ENCODE measurements at regions not wholly inside any gene's neighbourhood (a gene's known extent, or its start where the extent isn't known, plus 50 kb on each side); places are given as distances from the start of the nearest gene placed in this dataset.

- no peak for DNase-seq (ENCODE audit: low spot score)
Observed at GRCh38 chr5:54676481-54677340, 159.2 kb downstream of the SNX18 start.

- DNase-seq (ENCODE audit: low spot score): no peak
Observed at GRCh38 chr5:54673523-54674225, 156.1 kb downstream of the SNX18 start.

GRCh38 chr5:54672871-54673270, 155.3 kb downstream of the SNX18 start:
- DNase-seq (ENCODE audit: low spot score): no peak

DNA sequence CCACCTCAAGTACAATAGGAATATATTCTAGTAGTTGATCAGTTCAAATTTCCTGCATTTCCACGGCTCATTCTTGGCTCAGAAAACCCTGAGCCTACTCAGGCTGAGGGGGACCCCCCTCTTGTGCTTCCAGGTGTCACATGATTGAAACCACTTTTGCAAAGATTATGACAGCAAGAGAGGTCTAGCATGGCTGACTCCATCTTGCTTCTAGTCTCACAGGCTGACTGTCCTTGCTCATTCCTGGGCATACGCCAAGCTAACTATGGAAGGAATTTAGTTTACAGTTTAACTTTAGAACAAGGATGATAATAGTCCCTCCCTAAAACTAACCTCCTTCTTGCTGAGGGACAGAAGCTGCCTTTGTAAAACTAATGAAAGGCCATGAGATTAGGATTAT, 154.1 kb downstream of the SNX18 start:
- no peak for DNase-seq (ENCODE audit: low spot score)

DNA sequence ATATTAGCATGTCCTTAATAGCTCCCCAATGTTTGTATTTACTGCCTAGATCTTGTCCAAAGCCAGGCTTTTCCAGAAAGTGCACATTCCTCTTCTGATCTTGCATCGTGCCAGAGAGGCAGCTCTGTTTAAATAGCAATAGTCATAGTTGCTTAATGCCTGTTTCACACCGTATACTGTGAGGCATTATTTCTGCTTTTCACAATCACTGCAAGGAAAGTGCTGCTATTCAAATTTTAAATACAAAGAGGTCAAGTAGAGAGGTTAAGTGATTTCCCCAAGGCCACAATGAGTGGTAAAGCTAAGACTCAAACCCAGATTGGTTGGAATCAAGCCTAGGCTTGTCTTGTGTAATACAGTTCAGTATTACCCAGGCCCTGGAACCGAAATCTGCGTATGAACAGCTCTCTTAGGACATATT, 153.6 kb downstream of the SNX18 start:
- DNase-seq (ENCODE audit: low spot score): no peak

DNA sequence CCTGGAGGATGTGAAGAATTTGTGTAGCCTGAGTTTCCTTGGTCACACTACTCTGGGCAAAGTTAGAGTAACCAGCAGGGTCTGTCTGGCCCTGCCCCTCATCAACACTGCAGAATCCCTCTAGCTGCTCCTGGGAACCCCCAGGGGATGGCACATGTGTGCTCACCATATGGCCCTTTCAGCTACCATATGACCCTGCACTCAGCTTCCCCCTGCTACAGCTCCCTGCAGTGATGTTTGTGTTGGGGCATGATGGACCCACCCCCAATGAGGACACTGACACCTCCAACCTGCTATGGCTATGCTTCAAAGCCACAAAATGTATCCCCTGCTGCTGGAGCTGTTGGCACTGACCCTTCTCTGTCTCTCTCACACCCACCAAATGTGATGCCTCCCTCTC, 152.7 kb downstream of the SNX18 start:
- DNase-seq (ENCODE audit: low spot score): no peak

- no peak for DNase-seq (ENCODE audit: low spot score)
Observed at GRCh38 chr5:54669845-54670244, 152.3 kb downstream of the SNX18 start.

DNA sequence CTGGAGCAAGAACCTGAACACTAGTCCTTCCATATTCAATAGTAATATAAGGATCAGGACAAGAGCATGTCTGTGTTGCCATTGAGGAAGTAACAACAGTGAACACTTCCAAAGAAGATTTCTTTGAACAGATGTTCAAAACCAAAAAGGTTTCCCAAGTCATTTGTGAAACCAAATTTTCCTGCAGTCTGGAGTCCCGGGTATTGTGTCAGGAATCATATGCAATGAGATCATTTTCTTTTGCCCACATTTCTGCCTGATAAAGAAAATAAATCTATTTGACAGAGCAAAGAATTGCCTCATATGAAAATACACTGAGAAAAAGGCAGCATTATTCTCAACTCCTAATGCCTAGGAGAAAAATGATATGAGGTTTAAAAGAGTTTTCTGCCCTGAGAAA, 151.7 kb downstream of the SNX18 start:
- no peak for DNase-seq (ENCODE audit: low spot score)

- DNase-seq (ENCODE audit: low spot score): no peak
Observed at GRCh38 chr5:54668096-54668495, 150.5 kb downstream of the SNX18 start.

GRCh38 chr5:54667136-54667535, 149.6 kb downstream of the SNX18 start:
- no peak for DNase-seq (ENCODE audit: low spot score)

DNA sequence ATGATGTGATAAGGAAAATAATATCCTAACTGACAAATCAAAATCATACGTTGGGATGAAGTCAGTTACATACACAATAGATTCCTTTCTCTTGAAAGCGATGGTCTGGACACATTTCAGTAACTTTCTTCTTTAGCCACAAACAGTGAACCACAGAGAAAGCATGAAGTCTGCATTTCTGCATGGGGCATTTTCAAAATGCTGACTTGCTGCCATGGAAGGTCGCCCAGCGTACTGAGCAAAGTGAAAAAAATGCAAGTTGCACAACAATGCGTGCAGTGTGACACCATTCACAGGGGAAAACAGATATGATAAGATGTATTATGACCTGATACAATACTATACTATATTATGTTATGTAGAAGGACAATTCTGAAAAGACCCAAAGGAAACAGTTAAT, 146.3 kb downstream of the SNX18 start:
- no peak for DNase-seq (ENCODE audit: low spot score)

- no peak for DNase-seq (ENCODE audit: low spot score)
Observed at GRCh38 chr5:54661111-54661510, 143.6 kb downstream of the SNX18 start.

DNA sequence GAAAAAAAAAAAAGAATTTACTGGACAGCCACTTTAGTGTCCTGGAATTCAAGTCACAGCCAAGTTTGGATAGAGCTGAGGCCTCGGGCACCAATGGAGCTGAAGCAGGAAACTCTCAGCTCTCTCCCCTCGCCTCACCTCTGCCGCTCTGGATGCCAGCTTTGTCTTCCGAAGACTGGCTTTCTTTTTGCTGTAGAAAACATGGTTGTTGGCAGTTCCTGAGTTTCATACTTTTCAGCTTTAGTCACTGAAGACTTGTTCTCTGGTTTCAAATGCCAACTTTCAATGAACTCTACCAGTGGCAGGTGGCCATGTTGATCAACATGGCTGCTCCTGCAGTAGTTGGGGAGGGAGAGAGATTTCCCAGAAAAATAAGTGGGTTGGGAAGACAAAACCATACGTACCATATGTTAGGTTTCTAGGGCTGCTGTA, 142.2 kb downstream of the SNX18 start:
- no peak for DNase-seq (ENCODE audit: low spot score)

- no peak for DNase-seq (ENCODE audit: low spot score)
Observed at GRCh38 chr5:54658010-54658409, 140.5 kb downstream of the SNX18 start.

GRCh38 chr5:54656261-54656728, 138.7 kb downstream of the SNX18 start:
- no peak for DNase-seq (ENCODE audit: low spot score)

DNA sequence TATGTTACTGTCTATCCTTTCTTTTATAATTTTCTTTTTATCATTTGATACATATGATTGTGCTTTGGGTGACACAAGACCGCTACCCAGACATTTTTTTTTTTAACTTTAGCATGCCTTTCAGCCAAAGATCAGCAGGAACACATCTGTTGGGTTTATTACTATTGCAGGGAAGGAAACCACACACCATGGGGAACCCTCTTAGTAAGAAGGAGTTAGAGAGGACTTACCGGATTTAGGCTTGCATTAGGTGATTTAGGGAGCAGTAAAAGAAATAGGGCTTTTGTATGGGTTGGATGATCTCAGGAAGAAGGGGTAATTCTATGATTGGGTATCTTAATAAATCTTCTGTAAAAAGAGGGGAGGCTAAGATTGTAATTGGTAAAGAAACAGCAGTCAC, 138.2 kb downstream of the SNX18 start:
- DNase-seq (ENCODE audit: low spot score): no peak

DNA sequence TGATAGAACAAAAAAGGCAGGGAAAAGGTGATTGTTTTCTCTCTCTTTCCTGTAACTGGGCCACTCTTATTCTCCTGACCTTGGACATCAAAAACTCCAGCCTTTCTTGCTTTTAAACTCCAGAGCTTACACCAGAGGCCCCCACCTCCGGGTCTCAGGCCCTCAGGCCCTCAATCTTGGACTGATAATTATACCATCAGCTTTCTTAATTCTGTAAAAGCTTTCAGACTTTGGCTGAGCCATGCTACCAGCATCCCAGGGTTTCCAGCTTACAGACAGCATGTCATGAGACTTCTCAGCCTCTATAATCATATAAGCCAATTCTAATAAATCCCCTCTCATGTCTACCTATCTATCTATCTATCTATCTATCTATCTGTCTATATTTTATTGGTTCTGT, 137.7 kb downstream of the SNX18 start:
- DNase-seq (ENCODE audit: low spot score): no peak

DNA sequence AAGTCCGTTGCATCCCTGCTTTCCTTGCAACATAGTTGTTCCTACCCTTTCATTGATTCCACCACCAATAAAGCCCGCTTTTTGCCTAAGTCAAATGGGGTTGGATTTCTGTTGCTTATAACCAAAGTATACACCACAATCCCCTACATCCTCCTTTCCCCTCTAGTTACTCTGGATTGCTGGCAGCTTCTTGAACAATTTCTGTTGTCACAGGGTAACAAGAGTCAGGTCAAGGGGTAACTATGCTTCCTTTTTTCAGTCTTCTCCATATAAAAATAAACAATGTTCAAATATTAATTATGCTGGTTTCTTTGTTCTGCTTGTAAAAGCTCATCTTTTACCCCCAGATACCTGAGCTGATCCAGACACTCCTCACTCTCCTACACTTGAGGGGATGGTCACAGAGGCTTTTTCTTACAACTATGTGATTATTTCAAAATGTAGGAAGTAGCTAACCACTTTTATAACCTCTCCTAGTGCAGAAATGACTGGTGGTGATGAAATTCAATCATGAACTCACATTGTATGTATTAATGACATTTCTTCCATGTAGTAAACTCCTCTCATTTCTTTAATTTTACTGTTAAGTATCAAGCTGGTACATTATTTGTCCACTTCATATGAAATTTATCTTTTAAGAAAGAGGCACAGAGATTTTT, 136.5 kb downstream of the SNX18 start:
- DNase-seq (ENCODE audit: low spot score): no peak

DNA sequence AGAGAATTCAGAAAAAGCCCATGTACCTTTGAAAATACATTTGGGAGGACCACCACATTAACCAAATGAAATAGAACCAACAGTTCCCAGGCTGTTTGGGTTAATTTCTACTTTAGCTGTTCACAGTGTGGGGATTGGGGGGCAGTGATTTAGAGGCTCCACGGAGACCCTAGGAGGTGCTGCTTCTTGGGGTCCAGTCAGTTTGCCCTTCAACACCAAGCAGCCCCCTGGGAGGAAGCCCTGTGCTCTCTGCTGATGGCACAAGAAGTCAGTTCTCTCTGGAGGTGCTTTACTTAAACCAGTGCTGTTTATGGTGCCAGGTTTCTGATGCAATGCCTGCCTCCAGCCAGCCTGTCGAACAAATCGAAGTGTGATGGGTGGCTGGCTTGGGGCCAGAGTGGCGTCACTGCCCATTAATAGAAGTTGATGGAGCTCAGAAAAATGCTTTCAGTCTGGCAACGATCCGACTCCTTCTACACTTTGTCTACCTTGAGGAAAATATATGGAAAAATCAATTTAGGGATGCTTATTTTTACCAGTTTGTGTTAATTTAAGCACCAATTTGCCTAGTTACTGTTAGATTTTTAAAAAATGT, 134.0 kb downstream of the SNX18 start:
- no peak for DNase-seq (ENCODE audit: low spot score)

DNA sequence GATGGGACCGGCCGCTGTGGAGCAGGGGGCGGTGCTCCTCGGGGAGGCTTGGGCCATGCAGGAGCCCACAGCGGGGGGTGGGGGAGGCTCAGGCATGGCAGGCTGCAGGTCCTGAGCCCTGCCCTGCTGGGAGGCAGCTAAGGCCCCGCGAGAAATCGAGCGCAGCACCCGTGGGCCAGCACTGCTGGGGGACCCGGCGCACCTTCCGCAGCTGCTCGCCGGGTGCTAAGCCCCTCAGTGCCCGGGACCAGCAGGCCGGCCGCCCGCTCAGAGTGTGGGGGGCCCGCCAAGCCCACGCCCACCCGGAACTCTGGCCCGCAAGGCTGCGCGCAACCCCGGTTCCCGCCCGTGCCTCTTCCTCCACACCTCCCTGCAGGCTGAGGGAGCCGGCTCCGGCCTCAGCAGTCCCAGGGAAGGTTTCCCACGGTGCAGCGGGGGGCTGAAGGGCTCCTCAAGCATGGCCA, 131.5 kb downstream of the SNX18 start:
- no peak for DNase-seq (ENCODE audit: low spot score)

DNA sequence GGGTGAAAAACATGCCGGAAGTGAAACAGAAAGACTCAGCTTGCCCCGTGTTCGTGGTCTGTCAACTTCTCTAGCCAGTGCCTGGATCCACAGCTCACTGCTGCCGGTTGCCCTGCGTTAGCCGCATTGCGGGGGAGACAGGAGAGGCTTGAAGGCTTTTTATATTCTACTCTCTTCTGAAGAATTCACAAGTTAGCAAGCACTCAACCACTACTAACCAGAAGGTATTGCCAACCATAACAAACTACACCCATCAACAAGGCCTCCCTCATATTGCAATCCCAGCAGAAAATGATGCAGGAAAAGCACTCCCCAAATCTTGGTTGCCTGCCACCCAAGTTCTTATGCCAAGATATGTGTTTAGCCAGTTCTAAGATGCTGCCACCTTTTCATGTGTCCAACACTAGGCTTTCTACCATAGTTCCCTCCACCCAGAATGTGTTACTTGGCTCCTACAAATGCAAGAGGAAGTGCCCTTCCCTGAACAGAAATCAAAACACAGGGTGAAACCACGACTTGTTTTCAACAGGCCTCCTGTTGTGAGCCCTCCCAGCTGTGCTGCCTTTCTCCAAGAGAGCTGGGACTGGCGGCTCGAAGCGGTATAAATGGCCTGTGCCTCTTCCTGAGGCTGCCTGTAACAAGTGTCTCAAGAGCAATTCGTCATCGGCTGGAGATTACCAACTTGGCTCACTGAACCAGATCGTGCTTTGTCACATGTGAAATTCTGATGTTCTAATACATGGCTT, 129.0 kb downstream of the SNX18 start:
- no peak for DNase-seq (ENCODE audit: low spot score)
